ENCODE measurements at regions not wholly inside any gene's neighbourhood (a gene's known extent, or its start where the extent isn't known, plus 50 kb on each side); places are given as distances from the start of the nearest gene placed in this dataset.

DNA sequence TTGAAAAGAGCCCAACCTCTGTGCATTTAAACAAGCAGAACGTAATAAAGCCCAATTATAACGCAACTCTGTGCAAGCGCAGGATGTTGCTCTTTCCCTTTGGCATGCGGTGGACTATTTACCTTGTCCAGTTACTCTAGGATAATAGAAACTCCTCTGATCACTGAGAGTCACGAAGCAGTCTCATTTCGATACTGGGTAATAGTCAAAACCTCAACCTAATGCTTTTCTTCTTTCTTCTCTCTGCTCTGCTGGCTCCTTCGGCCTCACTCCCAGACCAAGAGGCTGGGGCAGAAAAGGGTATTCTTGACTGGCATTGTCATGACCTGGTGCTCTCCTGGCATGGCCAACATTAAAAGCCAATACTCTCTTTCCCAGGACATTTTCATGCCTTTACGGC lies 89.7 kb upstream of the GCFC2 start:
- POLR2A ChIA-PET = no interaction called here
- H3K4me1 ChIP-seq (ENCODE audit: control insufficient read depth in 1 of 2, insufficient read depth in 2 of 2, low read depth in 1 of 2, low read length in 1 of 2) = peaks cover 0 to 12% of the 10 kb centered on the region in 2 experiments; a peak in 1 of 4 replicates
- CTCF ChIA-PET = no interaction called here
- H3K27me3 ChIP-seq (ENCODE audit: insufficient read depth) = no peaks in the 10 kb centered on the region
- no peak overlapping the region for H2AFZ ChIP-seq (ENCODE audit: low read depth)
- H3K4me3 ChIP-seq (ENCODE audit: low read depth in 2 of 2, low read length in 1 of 2) = no peak overlapping the region
- no peaks in the 10 kb centered on the region for H3K79me2 ChIP-seq (ENCODE audit: insufficient read depth)
- no peaks in the 10 kb centered on the region for H3K36me3 ChIP-seq (replicated peaks in 1 of 2; ENCODE audit: control insufficient read depth in 1 of 2, insufficient read depth in 2 of 2, low read length in 1 of 2)
- no peaks in the 10 kb centered on the region for H3F3A ChIP-seq (replicated peaks; ENCODE audit: insufficient read depth)
- DNase-seq = no peak
- H3K9me2 ChIP-seq = no peaks in the 10 kb centered on the region
- no peak overlapping the region for H3K4me2 ChIP-seq
- H4K20me1 ChIP-seq (ENCODE audit: insufficient read depth) = no peaks in the 10 kb centered on the region
- 54% methylated on average over 8 of the region's 8 CpGs for WGBS (ENCODE audit: low lambda C conversion rate)
- TF ChIP-seq EP300 (IDR thresholded peaks at IDR 0.05; ENCODE audit: borderline replicate concordance in 1 of 2, low read depth in 1 of 2, low read length in 1 of 2) (no peak), USF2 (IDR thresholded peaks at IDR 0.05; ENCODE audit: borderline replicate concordance, low read depth, low read length) (no peak), FOXJ3 (CRISPR knock-in tag; IDR thresholded peaks at IDR 0.05) (no peak), MEF2A (IDR thresholded peaks at IDR 0.05; ENCODE audit: borderline replicate concordance, low read depth) (no peak), TEAD4 (IDR thresholded peaks at IDR 0.05; ENCODE audit: borderline replicate concordance, insufficient read depth) (no peak), NRF1 (IDR thresholded peaks at IDR 0.05; ENCODE audit: low read depth, low read length) (no peak), MXI1 (IDR thresholded peaks at IDR 0.05; ENCODE audit: low read depth, low read length) (no peak), GABPA (IDR thresholded peaks at IDR 0.05; ENCODE audit: low read depth) (no peak)
- TF ChIP-seq, protein P1, sequence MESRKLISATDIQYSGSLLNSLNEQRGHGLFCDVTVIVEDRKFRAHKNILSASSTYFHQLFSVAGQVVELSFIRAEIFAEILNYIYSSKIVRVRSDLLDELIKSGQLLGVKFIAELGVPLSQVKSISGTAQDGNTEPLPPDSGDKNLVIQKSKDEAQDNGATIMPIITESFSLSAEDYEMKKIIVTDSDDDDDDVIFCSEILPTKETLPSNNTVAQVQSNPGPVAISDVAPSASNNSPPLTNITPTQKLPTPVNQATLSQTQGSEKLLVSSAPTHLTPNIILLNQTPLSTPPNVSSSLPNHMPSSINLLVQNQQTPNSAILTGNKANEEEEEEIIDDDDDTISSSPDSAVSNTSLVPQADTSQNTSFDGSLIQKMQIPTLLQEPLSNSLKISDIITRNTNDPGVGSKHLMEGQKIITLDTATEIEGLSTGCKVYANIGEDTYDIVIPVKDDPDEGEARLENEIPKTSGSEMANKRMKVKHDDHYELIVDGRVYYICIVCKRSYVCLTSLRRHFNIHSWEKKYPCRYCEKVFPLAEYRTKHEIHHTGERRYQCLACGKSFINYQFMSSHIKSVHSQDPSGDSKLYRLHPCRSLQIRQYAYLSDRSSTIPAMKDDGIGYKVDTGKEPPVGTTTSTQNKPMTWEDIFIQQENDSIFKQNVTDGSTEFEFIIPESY (IDR thresholded peaks at IDR 0.05; ENCODE audit: borderline replicate concordance, low read depth) = no peak
- H3K9me3 ChIP-seq = no peaks in the 10 kb centered on the region
- peak overlapping the region in 1 of 2 experiments; percentile 88; a peak in 1 of 4 replicates for H3K27ac ChIP-seq (ENCODE audit: low read depth in 2 of 2, low read length in 1 of 2)
- H3K9ac ChIP-seq = no peak overlapping the region

DNA sequence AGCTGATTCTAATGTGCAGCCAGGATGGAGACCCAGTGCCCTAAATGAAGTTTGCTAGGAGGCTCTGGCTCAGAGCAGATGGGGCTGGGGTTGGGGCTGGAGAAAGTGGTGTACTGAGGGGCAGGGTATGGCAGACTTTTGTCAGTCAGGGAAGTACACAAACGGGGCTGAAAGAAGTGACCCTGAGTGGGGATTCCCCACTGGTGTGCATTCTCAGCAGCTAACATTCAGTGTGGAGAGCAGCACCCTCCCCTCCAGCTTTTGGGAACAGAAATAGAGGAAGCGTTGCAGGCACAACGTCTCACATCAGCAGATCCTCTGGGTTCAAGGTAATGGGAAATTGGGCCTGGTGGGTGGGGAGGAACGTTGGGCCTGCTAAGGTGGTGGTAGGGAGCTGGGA lies 89.1 kb upstream of the GCFC2 start:
- Histone ChIP-seq H3K79me2 (ENCODE audit: insufficient read depth) (no peaks in the 10 kb centered on the region), H3K27ac (ENCODE audit: low read depth in 2 of 2, low read length in 1 of 2) (peak overlapping the region in 1 of 2 experiments; percentile 88; a peak in 1 of 4 replicates), H2AFZ (ENCODE audit: low read depth) (no peak overlapping the region), H3K27me3 (ENCODE audit: insufficient read depth) (no peaks in the 10 kb centered on the region), H3K9me3 (no peaks in the 10 kb centered on the region), H3K9ac (no peak overlapping the region), H3K4me1 (ENCODE audit: control insufficient read depth in 1 of 2, insufficient read depth in 2 of 2, low read depth in 1 of 2, low read length in 1 of 2) (peaks cover 0 to 12% of the 10 kb centered on the region in 2 experiments; a peak in 1 of 4 replicates), H3K4me2 (no peak overlapping the region), H3K9me2 (no peaks in the 10 kb centered on the region), H3K36me3 (replicated peaks in 1 of 2; ENCODE audit: control insufficient read depth in 1 of 2, insufficient read depth in 2 of 2, low read length in 1 of 2) (no peaks in the 10 kb centered on the region), H3K4me3 (ENCODE audit: low read depth in 2 of 2, low read length in 1 of 2) (no peak overlapping the region), H3F3A (replicated peaks; ENCODE audit: insufficient read depth) (no peaks in the 10 kb centered on the region), H4K20me1 (ENCODE audit: insufficient read depth) (no peaks in the 10 kb centered on the region)
- ChIA-PET CTCF (no interaction called here), POLR2A (no interaction called here)
- 7% methylated on average over 2 of the region's 4 CpGs for WGBS (ENCODE audit: low lambda C conversion rate)
- no peak for DNase-seq
- TF ChIP-seq RXRA (IDR thresholded peaks at IDR 0.05; ENCODE audit: borderline replicate concordance, low read depth) (no peak), TCF12 (IDR thresholded peaks at IDR 0.05) (no peak), RAD21 (IDR thresholded peaks at IDR 0.05; ENCODE audit: low read length) (no peak), TAF1 (IDR thresholded peaks at IDR 0.05; ENCODE audit: borderline replicate concordance, low read depth, low read length) (no peak), EZH2phosphoT487 (IDR thresholded peaks at IDR 0.05; ENCODE audit: borderline replicate concordance, low read depth) (no peak), RFX5 (IDR thresholded peaks at IDR 0.05; ENCODE audit: low read length) (no peak), MXI1 (IDR thresholded peaks at IDR 0.05; ENCODE audit: low read depth, low read length) (no peak), USF2 (IDR thresholded peaks at IDR 0.05; ENCODE audit: borderline replicate concordance, low read depth, low read length) (no peak)
- TF ChIP-seq, protein P2, sequence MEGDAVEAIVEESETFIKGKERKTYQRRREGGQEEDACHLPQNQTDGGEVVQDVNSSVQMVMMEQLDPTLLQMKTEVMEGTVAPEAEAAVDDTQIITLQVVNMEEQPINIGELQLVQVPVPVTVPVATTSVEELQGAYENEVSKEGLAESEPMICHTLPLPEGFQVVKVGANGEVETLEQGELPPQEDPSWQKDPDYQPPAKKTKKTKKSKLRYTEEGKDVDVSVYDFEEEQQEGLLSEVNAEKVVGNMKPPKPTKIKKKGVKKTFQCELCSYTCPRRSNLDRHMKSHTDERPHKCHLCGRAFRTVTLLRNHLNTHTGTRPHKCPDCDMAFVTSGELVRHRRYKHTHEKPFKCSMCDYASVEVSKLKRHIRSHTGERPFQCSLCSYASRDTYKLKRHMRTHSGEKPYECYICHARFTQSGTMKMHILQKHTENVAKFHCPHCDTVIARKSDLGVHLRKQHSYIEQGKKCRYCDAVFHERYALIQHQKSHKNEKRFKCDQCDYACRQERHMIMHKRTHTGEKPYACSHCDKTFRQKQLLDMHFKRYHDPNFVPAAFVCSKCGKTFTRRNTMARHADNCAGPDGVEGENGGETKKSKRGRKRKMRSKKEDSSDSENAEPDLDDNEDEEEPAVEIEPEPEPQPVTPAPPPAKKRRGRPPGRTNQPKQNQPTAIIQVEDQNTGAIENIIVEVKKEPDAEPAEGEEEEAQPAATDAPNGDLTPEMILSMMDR (IDR thresholded peaks at IDR 0.05) = no peak
- TF ChIP-seq, protein P3, sequence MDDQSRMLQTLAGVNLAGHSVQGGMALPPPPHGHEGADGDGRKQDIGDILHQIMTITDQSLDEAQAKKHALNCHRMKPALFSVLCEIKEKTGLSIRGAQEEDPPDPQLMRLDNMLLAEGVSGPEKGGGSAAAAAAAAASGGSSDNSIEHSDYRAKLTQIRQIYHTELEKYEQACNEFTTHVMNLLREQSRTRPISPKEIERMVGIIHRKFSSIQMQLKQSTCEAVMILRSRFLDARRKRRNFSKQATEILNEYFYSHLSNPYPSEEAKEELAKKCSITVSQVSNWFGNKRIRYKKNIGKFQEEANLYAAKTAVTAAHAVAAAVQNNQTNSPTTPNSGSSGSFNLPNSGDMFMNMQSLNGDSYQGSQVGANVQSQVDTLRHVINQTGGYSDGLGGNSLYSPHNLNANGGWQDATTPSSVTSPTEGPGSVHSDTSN (IDR thresholded peaks at IDR 0.05) = no peak
- TF ChIP-seq, protein P4, sequence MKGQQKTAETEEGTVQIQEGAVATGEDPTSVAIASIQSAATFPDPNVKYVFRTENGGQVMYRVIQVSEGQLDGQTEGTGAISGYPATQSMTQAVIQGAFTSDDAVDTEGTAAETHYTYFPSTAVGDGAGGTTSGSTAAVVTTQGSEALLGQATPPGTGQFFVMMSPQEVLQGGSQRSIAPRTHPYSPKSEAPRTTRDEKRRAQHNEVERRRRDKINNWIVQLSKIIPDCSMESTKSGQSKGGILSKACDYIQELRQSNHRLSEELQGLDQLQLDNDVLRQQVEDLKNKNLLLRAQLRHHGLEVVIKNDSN (IDR thresholded peaks at IDR 0.05; ENCODE audit: borderline replicate concordance, low read depth) = no peak
